ENCODE measurements at regions not wholly inside any gene's neighbourhood (a gene's known extent, or its start where the extent isn't known, plus 50 kb on each side); places are given as distances from the start of the nearest gene placed in this dataset.

- no peaks in the 10 kb centered on the region for H3K36me3 ChIP-seq (ENCODE audit: insufficient read depth, low read length)
- no peaks in the 10 kb centered on the region for H3F3A ChIP-seq (ENCODE audit: low read depth)
- no peak for TF ChIP-seq EZH2phosphoT487 (IDR thresholded peaks at IDR 0.05; ENCODE audit: borderline replicate concordance)
- TF ChIP-seq, protein P1, sequence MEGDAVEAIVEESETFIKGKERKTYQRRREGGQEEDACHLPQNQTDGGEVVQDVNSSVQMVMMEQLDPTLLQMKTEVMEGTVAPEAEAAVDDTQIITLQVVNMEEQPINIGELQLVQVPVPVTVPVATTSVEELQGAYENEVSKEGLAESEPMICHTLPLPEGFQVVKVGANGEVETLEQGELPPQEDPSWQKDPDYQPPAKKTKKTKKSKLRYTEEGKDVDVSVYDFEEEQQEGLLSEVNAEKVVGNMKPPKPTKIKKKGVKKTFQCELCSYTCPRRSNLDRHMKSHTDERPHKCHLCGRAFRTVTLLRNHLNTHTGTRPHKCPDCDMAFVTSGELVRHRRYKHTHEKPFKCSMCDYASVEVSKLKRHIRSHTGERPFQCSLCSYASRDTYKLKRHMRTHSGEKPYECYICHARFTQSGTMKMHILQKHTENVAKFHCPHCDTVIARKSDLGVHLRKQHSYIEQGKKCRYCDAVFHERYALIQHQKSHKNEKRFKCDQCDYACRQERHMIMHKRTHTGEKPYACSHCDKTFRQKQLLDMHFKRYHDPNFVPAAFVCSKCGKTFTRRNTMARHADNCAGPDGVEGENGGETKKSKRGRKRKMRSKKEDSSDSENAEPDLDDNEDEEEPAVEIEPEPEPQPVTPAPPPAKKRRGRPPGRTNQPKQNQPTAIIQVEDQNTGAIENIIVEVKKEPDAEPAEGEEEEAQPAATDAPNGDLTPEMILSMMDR (conservative IDR thresholded peaks at IDR 0.05; ENCODE audit: low read length), result no peak
- no peak overlapping the region for H2AFZ ChIP-seq (ENCODE audit: low read length)
- no peak overlapping the region for H3K4me3 ChIP-seq (ENCODE audit: low read length, poor library complexity, severe bottlenecking)
- no peaks in the 10 kb centered on the region for H3K79me2 ChIP-seq (ENCODE audit: insufficient read depth, low read length)
- no peaks in the 10 kb centered on the region for H4K20me1 ChIP-seq (ENCODE audit: insufficient read depth, low read length, poor library complexity, severe bottlenecking)
- peaks cover 10% of the 10 kb centered on the region for H3K4me1 ChIP-seq (ENCODE audit: insufficient read depth, low read length, poor library complexity, severe bottlenecking)
- H3K9ac ChIP-seq (ENCODE audit: low read depth, low read length, poor library complexity, severe bottlenecking), result no peak overlapping the region
- H3K27me3 ChIP-seq (ENCODE audit: insufficient read depth, low read length, poor library complexity, severe bottlenecking), result no peaks in the 10 kb centered on the region
- H3K9me3 ChIP-seq (ENCODE audit: insufficient read depth, low read depth, low read length), result no peaks in the 10 kb centered on the region
- H3K9me2 ChIP-seq (replicated peaks; ENCODE audit: low read depth, low read length), result no peaks in the 10 kb centered on the region
- no peak overlapping the region for H3K4me2 ChIP-seq (ENCODE audit: low read depth, low read length, poor library complexity, severe bottlenecking)
Observed at GRCh38 chr2:212898011-212898410, 253.4 kb downstream of the IKZF2 start.

DNA sequence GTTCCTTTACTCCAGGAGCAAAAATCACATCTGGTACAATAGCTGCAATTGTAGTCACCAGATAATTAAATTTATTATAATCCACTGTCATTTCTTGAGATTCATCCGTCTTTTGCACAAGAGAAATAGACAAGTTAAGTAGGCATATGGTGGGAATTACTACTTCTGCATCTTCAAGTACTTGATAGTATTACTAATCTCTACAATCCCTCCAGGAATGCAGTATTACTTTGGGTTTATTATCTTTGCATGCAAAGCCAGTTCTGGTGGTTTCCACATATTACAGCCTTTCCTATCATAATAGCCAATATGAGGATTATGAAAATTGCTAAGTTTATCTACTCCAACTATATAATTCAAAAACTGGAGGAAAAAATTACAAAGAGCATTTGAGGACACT, 254.1 kb downstream of the IKZF2 start:
- H3K27me3 ChIP-seq (ENCODE audit: insufficient read depth, low read length, poor library complexity, severe bottlenecking), result no peaks in the 10 kb centered on the region
- no peak overlapping the region for H2AFZ ChIP-seq (ENCODE audit: low read length)
- TF ChIP-seq EZH2phosphoT487 (IDR thresholded peaks at IDR 0.05; ENCODE audit: borderline replicate concordance), result no peak
- TF ChIP-seq, protein P1 (conservative IDR thresholded peaks at IDR 0.05; ENCODE audit: low read length), result no peak
- H3K4me3 ChIP-seq (ENCODE audit: low read length, poor library complexity, severe bottlenecking), result no peak overlapping the region
- no peak overlapping the region for H3K9ac ChIP-seq (ENCODE audit: low read depth, low read length, poor library complexity, severe bottlenecking)
- H3K36me3 ChIP-seq (ENCODE audit: insufficient read depth, low read length), result no peaks in the 10 kb centered on the region
- no peaks in the 10 kb centered on the region for H3K9me2 ChIP-seq (replicated peaks; ENCODE audit: low read depth, low read length)
- no peaks in the 10 kb centered on the region for H3F3A ChIP-seq (ENCODE audit: low read depth)
- H3K4me1 ChIP-seq (ENCODE audit: insufficient read depth, low read length, poor library complexity, severe bottlenecking), result peaks cover 10% of the 10 kb centered on the region
- no peaks in the 10 kb centered on the region for H4K20me1 ChIP-seq (ENCODE audit: insufficient read depth, low read length, poor library complexity, severe bottlenecking)
- H3K79me2 ChIP-seq (ENCODE audit: insufficient read depth, low read length), result no peaks in the 10 kb centered on the region
- H3K9me3 ChIP-seq (ENCODE audit: insufficient read depth, low read depth, low read length), result no peaks in the 10 kb centered on the region
- no peak overlapping the region for H3K4me2 ChIP-seq (ENCODE audit: low read depth, low read length, poor library complexity, severe bottlenecking)

- Histone ChIP-seq H2AFZ (ENCODE audit: low read length) (0 out of 2 replicates have a peak overlapping the region, but pooled peaks have one; percentile 1), H3K4me3 (ENCODE audit: low read length, poor library complexity, severe bottlenecking) (no peak overlapping the region), H3K79me2 (ENCODE audit: insufficient read depth, low read length) (no peaks in the 10 kb centered on the region), H4K20me1 (ENCODE audit: insufficient read depth, low read length, poor library complexity, severe bottlenecking) (no peaks in the 10 kb centered on the region), H3K9me3 (ENCODE audit: insufficient read depth, low read depth, low read length) (no peaks in the 10 kb centered on the region), H3F3A (ENCODE audit: low read depth) (no peaks in the 10 kb centered on the region), H3K27me3 (ENCODE audit: insufficient read depth, low read length, poor library complexity, severe bottlenecking) (no peaks in the 10 kb centered on the region), H3K9me2 (replicated peaks; ENCODE audit: low read depth, low read length) (no peaks in the 10 kb centered on the region), H3K4me2 (ENCODE audit: low read depth, low read length, poor library complexity, severe bottlenecking) (no peak overlapping the region), H3K9ac (ENCODE audit: low read depth, low read length, poor library complexity, severe bottlenecking) (no peak overlapping the region), H3K36me3 (ENCODE audit: insufficient read depth, low read length) (no peaks in the 10 kb centered on the region), H3K4me1 (ENCODE audit: insufficient read depth, low read length, poor library complexity, severe bottlenecking) (peaks cover 10% of the 10 kb centered on the region)
- TF ChIP-seq EZH2phosphoT487 (IDR thresholded peaks at IDR 0.05; ENCODE audit: borderline replicate concordance), result no peak
- TF ChIP-seq, protein P1 (conservative IDR thresholded peaks at IDR 0.05; ENCODE audit: low read length), result no peak
Observed at GRCh38 chr2:212894026-212894425, 257.4 kb downstream of the IKZF2 start.
